MM.1S (cell line): ENCODE measurements at regions not wholly inside any gene's neighbourhood (a gene's known extent, or its start where the extent isn't known, plus 50 kb on each side); places are given as distances from the start of the nearest gene placed in this dataset.

Experiments
- CTCF ChIP-seq: fragments of 300-600 bp; sonication (generic); IDR thresholded peaks from 2 replicates; pipeline ENCODE4 v1.5.1; 2016; ENCODE audit warnings: antibody characterized with exemption, low read length, mixed read lengths
- EZH2phosphoT487 ChIP-seq: fragments of 300-600 bp; sonication (generic); IDR thresholded peaks from 2 replicates; pipeline ENCODE4 v1.6.1; 2018; ENCODE audit warnings: antibody characterized with exemption, low read length

GRCh38 chr2:176493909-176494308 lies 224.7 kb downstream of the MTX2 start:
- TF ChIP-seq EZH2phosphoT487 (no peak), CTCF (no peak)
